GM12865 (cell line): ENCODE measurements at regions not wholly inside any gene's neighbourhood (a gene's known extent, or its start where the extent isn't known, plus 50 kb on each side); places are given as distances from the start of the nearest gene placed in this dataset.

Experiments used
- DNase-seq: peaks from one replicate; pipeline ENCODE4 v3.0.0; 2010; ENCODE audit warnings: low read depth
- H3K4me3 ChIP-seq: 2 replicates; pipeline ENCODE4 v1.5.1; 2011; ENCODE audit warnings: mild to moderate bottlenecking, low read depth, low read length, control low read depth
- TF ChIP-seq, protein P1 (sequence below): IDR thresholded peaks from 2 replicates; pipeline ENCODE4 v1.5.1; 2011; ENCODE audit warnings: low read length, control low read depth, low read depth, inconsistent platforms; ENCODE audit not compliant: insufficient read depth; ENCODE audit errors: missing control alignments

DNA sequence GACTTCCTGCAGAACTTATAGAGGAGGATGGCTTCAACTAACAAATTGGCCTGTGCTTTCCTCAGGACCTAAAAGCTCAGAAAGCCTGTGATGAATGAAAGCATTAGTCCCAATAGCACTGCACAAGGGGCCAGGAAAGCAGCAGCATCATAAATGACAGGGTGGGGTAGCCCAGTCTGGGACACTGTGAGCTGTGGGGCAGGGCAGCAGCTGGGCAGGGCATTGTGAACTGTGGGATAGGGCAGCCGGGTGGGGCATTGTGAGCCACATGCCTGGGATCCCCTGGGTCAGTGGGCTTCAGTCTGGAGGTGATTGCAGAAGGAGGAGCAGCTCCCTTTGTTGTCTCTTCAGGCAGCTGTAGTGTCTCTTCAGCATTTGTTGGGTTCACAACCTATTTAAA, 1276.8 kb downstream of the UQCRFS1 start:
- DNase-seq: no peak
- TF ChIP-seq, protein P1, sequence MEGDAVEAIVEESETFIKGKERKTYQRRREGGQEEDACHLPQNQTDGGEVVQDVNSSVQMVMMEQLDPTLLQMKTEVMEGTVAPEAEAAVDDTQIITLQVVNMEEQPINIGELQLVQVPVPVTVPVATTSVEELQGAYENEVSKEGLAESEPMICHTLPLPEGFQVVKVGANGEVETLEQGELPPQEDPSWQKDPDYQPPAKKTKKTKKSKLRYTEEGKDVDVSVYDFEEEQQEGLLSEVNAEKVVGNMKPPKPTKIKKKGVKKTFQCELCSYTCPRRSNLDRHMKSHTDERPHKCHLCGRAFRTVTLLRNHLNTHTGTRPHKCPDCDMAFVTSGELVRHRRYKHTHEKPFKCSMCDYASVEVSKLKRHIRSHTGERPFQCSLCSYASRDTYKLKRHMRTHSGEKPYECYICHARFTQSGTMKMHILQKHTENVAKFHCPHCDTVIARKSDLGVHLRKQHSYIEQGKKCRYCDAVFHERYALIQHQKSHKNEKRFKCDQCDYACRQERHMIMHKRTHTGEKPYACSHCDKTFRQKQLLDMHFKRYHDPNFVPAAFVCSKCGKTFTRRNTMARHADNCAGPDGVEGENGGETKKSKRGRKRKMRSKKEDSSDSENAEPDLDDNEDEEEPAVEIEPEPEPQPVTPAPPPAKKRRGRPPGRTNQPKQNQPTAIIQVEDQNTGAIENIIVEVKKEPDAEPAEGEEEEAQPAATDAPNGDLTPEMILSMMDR: no peak
- H3K4me3 ChIP-seq: no peak overlapping the region

DNA sequence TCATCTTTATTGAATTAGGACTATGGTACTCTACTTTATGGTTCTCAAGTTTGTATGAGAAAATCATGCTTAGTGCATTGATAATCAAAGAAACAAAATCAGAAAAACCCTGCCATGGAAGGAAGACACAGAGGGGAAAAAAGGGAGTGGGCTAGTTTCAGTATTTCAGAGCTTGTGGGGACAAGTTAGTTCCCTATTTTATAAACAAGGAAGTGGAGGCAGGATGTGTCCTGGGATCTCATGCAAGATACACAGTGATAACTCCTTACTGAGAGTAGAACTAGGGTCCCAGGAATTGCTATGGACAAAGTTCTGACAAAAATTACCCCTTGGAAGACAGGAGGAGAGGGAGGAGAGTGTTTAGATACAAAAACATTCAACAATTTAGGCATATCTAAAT, 1277.3 kb downstream of the UQCRFS1 start:
- TF ChIP-seq, protein P1: no peak
- no peak overlapping the region for H3K4me3 ChIP-seq
- DNase-seq: no peak

DNA sequence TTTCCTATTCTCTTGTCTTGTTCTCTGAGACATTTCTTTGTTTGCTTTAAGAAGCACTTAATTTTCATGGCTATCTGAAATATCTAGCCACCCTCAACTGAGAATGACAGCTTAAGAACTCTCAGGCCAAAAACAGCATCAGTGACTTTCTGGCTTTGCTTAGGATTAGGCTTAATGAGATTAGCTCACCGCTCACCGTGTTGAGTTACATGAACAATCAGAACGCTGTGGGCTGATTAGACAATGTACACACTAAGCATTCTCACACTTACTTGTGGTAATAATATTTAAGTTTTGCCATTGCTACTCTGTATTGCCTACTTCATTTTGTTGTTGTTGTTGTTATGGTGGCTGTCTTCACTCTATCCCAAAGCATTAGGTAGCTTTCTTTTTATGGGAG, 1283.6 kb downstream of the UQCRFS1 start:
- DNase-seq: no peak
- TF ChIP-seq, protein P1: no peak
- no peak overlapping the region for H3K4me3 ChIP-seq

DNA sequence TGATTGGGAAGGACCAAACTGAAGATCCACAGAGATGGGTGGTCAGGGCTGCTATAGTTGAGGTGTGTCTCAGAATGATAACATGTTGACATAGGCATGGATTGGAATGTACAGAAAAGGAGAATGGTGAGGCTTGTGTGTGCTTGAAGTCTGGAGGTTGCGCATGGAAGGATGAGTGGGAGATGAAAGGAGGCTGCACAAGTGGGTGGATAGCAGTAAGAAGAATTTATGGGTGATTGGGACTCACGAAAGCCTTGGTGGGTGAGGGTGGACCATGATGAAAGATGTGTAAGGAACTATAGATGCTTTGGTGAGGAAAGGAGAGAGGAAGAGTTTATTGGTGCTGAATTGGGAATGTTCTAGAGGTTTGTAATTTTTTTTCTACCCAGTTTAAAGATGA, 1287.7 kb downstream of the UQCRFS1 start:
- TF ChIP-seq, protein P1: no peak
- no peak for DNase-seq
- no peak overlapping the region for H3K4me3 ChIP-seq

DNA sequence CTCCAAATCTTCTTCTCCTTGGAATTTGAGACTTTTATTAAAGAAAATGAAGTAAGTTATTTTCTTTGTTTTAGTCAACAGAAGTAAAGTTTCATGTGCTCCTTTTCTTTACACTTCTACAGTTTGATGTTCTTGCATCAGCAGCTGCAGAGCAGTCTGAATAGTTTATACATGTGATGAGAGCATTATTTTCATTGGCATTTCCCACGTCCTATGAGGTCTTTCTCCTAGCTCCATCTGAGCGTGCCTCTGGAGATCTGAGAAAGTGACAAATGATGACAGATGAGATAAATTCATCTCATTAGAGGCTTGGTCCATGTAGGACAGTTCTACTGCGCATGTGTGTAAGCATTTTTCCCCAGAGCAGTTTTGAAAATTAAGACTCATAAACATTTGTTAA, 1290.0 kb downstream of the UQCRFS1 start:
- TF ChIP-seq, protein P1: no peak
- DNase-seq: no peak
- H3K4me3 ChIP-seq: no peak overlapping the region

DNA sequence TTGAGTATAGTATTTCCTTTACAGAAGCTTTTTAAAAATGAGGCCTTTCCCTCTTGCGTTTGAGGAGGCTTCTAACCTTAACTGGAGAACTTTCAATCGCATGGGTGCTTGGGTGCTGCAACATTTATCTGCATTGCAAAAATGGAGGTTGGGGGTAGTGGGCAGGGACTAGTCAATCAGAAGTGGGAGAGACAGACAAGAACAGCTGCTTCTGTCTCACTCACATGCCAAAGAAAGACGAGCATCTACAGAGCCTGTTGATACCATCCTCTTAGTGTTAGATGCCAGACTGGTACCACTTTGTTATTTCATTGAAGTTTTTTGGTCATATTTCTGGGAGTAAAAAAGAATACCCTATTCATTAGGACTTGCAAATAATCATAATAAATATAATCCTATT, 1292.2 kb downstream of the UQCRFS1 start:
- no peak overlapping the region for H3K4me3 ChIP-seq
- TF ChIP-seq, protein P1: no peak
- DNase-seq: no peak

DNA sequence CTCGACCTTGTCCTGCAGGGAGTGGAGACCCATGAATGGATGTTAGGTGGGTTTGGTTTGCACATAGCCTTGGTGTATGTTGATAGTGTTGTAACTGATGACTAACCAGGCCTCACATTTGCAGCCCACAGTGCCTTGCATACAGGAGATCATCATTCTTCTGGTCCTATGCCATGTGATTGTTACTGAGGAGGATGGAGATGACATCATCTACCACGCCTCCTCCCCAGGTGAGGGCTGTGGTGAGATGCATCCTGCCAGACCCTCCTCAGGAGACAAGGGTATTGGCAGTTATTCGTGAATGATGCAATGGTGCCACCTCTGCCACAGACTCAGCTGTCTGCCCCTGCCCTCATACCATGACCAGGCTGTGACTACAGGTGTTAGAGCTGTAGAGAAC, 1294.1 kb downstream of the UQCRFS1 start:
- H3K4me3 ChIP-seq: no peak overlapping the region
- no peak for DNase-seq
- TF ChIP-seq, protein P1: no peak
